Thymus (tissue), 11 donors: ENCODE measurements at regions not wholly inside any gene's neighbourhood (a gene's known extent, or its start where the extent isn't known, plus 50 kb on each side); places are given as distances from the start of the nearest gene placed in this dataset.

ENCODE experiments used
- DNase-seq, 9 donors: peaks; one replicate each; pipeline ENCODE4 v3.0.0-alpha.2; 2013; ENCODE audit warnings: low spot score in 9 of 9, low read depth in 6 of 9, missing footprints in 1 of 9
- H3K27ac ChIP-seq, 2 donors: one replicate each; pipeline ENCODE4 v1.5.1; 2013; ENCODE audit warnings: control low read depth in 1 of 2, low read depth in 1 of 2, low read length in 1 of 2, mild to moderate bottlenecking in 1 of 2, moderate library complexity in 1 of 2
- H3K27me3 ChIP-seq, 2 donors: one replicate each; pipeline ENCODE4 v1.5.1; 2013; ENCODE audit warnings: low read length in 1 of 2; ENCODE audit not compliant: control insufficient read depth in 2 of 2, insufficient read depth in 1 of 2
- H3K36me3 ChIP-seq, 2 donors: one replicate each; pipeline ENCODE4 v1.5.1; 2013; ENCODE audit warnings: low read length in 1 of 2, mild to moderate bottlenecking in 1 of 2, moderate library complexity in 1 of 2; ENCODE audit not compliant: control insufficient read depth in 2 of 2, insufficient read depth in 2 of 2
- H3K4me1 ChIP-seq, 2 donors: one replicate each; pipeline ENCODE4 v1.5.1; 2013; ENCODE audit warnings: low read length in 2 of 2; ENCODE audit not compliant: control insufficient read depth in 2 of 2, insufficient read depth in 2 of 2
- H3K4me3 ChIP-seq, 2 donors: one replicate each; pipeline ENCODE4 v1.5.1; 2013; ENCODE audit warnings: low read length in 2 of 2, control low read depth in 1 of 2, mild to moderate bottlenecking in 1 of 2
- H3K9me3 ChIP-seq, 2 donors: one replicate each; pipeline ENCODE4 v1.5.1; 2013; ENCODE audit warnings: low read length in 1 of 2, mild to moderate bottlenecking in 1 of 2; ENCODE audit not compliant: control insufficient read depth in 2 of 2, insufficient read depth in 1 of 2
- WGBS: extraction: QIAGEN DNeasy Blood & Tissue Kit; methylation state at CpG from one replicate; pipeline ENCODE4 v1.1.7; 2013; 5-methylcytosine and 5-hydroxymethylcytosine counted together
- donor health status: healthy.

DNA sequence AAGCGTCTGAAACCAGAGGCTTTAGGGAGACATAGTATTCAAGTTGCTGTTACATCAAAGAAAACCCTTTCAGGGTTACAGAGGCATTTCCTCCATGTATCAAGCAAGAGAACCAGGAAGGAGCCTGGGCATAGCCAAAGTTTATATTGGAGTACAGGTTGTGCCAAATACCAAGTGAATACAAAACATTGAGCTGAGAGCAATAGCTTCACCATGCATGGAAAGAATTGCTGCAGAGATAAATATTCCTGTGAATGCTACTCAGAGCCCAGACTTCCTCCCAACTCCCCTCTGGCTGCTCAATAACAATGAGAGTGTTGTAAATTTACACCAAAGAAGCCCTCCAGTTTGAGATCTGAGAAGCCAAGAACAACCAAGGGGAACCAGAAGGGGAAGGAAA is 618.9 kb downstream of the DHX35 start:
- no peaks in the 10 kb centered on the region for H3K36me3 ChIP-seq
- no peak overlapping the region for H3K27ac ChIP-seq
- 52% methylated on average over 1 of the region's 1 CpG for WGBS
- H3K27me3 ChIP-seq = no peaks in the 10 kb centered on the region
- no peak overlapping the region for H3K4me3 ChIP-seq
- no peak for DNase-seq
- H3K4me1 ChIP-seq = no peaks in the 10 kb centered on the region
- H3K9me3 ChIP-seq = no peaks in the 10 kb centered on the region

DNA sequence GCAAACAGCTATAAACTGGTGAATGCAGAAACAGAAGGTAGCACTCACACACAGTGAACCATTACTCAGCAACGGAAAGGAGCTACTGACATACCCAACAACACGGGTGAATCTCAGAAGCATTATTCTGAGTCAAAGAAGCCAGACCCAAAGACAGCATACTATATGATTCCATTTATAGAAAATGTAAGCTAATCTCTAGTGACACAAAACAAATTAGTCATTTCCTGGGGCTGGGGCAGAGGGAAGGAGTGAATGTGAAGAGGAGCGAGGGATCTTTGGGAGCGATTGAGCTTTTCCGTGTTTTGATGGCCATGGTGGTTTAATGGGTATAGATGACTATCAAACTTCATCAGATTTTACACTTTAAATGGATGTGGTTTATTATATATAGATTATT is 614.6 kb downstream of the DHX35 start:
- no peak overlapping the region for H3K4me3 ChIP-seq
- no peaks in the 10 kb centered on the region for H3K9me3 ChIP-seq
- no peaks in the 10 kb centered on the region for H3K36me3 ChIP-seq
- 85% methylated on average over 5 of the region's 5 CpGs for WGBS
- H3K4me1 ChIP-seq = no peaks in the 10 kb centered on the region
- H3K27me3 ChIP-seq = no peaks in the 10 kb centered on the region
- H3K27ac ChIP-seq = no peak overlapping the region
- DNase-seq = no peak

DNA sequence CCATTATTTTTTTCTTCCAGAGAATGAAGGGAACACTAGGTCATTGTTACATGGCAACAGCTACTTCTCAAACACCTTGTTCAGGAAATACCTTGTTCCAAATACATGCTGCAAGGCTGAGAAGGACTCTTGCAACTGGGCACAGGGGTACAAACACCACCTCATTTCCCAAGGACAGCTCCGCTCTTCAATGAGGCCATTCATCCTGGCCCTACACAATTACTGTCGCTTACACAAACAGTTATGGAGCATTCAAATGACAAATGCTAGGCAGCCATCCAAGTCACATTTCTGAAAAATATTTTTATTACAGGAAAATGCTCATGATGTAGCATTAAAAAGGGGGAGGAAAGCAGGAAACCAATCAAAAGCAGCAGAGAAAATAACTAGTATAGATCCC is 611.9 kb downstream of the DHX35 start:
- no peak overlapping the region for H3K27ac ChIP-seq
- DNase-seq = no peak
- H3K4me3 ChIP-seq = no peak overlapping the region
- no peaks in the 10 kb centered on the region for H3K9me3 ChIP-seq
- H3K27me3 ChIP-seq = no peaks in the 10 kb centered on the region
- no peaks in the 10 kb centered on the region for H3K36me3 ChIP-seq
- 92% methylated on average over 2 of the region's 2 CpGs for WGBS
- H3K4me1 ChIP-seq = no peaks in the 10 kb centered on the region

DNA sequence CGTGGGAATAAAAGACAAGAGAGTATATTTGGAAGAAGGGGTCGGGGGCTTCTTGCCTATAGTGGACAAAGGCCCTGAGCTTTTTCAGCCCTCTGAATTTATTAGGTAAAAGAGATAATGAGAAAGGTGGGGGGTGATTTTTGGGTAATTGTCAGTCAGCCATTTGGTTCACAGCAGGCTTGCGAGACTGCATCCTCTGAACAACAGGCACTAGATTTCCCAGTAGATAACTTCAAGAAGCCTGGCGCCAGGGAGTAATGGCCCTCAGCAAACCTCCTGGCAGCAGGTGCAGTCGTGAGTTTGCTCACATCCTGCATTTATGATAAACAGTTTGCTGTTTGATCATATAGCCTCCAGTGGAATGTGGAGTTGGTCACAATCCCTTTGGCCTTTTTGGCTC is 609.0 kb downstream of the DHX35 start:
- H3K4me1 ChIP-seq = no peaks in the 10 kb centered on the region
- H3K27me3 ChIP-seq = no peaks in the 10 kb centered on the region
- H3K36me3 ChIP-seq = no peaks in the 10 kb centered on the region
- no peaks in the 10 kb centered on the region for H3K9me3 ChIP-seq
- DNase-seq = no peak
- no peak overlapping the region for H3K27ac ChIP-seq
- WGBS = 85% methylated on average over 5 of the region's 5 CpGs
- no peak overlapping the region for H3K4me3 ChIP-seq

DNA sequence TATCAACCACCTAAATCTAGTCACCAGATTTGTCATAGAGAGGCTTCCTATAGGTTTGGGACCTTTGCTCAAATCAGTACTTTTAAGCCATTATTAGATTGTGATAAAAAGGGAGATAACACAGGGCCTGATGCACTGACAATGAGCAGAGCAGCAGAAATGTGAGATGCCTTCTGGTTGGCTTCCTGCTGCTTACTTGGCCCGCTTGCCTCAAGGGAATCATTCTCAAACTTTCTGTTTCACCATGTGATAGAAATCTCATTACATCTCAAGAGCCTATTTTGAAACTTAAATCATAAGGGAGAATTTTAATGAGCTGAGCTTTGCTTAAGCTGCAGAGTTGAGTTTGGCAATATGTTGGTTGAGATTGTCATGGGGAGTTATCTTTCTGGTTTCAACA is 606.0 kb downstream of the DHX35 start:
- no peak overlapping the region for H3K27ac ChIP-seq
- H3K9me3 ChIP-seq = no peaks in the 10 kb centered on the region
- DNase-seq = no peak
- no peaks in the 10 kb centered on the region for H3K27me3 ChIP-seq
- H3K4me1 ChIP-seq = no peaks in the 10 kb centered on the region
- no peak overlapping the region for H3K4me3 ChIP-seq
- no peaks in the 10 kb centered on the region for H3K36me3 ChIP-seq
- WGBS = 93% methylated on average over 1 of the region's 1 CpG

DNA sequence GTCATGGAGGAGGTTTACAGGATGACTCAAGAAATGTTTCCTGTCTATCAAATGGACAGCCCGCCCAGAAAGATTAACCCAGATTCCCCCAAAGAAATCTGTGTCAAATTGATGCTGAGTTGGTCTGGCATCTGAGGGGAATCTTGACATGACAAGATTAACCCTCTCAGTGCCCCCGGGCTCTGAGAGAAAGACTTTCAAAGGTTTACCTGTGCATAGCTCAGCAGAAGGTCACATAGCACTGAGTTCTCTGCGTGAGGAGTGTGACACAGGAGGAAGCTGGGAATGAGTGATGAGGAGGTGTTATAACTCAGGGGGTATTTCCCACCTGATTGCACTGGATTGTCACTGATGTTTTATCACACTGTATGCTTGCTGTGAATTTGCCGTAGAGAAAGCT is 601.2 kb downstream of the DHX35 start:
- H3K9me3 ChIP-seq = no peaks in the 10 kb centered on the region

DNA sequence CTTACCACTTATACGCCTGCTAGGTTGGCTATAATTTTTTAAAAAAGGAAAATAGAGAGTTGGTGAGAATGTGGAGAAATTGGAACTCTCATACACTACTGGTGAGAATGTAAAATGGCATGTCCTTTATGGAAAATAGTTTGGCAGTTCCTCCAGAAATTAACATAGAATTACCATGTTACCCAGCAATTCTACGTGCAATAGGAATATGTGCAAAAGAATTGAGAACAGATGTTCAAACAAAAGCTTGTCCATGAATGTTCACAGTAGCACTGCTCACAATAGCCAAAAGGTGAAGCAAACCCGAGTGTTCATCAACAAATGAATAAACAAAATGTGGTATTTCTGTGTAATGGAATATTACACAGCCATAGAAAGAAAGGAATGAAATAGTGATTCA is 592.2 kb downstream of the DHX35 start:
- Histone ChIP-seq H3K27me3 (no peaks in the 10 kb centered on the region), H3K4me1 (no peaks in the 10 kb centered on the region), H3K4me3 (no peak overlapping the region), H3K9me3 (no peaks in the 10 kb centered on the region), H3K36me3 (no peaks in the 10 kb centered on the region), H3K27ac (no peak overlapping the region)
- 97% methylated on average over 3 of the region's 3 CpGs for WGBS
- DNase-seq = no peak

More for the DNA sequence above, 601.2 kb downstream of the DHX35 start:
- Histone ChIP-seq H3K27ac (no peak overlapping the region), H3K36me3 (no peaks in the 10 kb centered on the region), H3K4me1 (no peaks in the 10 kb centered on the region), H3K4me3 (no peak overlapping the region), H3K27me3 (no peaks in the 10 kb centered on the region)
- DNase-seq = no peak
- WGBS = 84% methylated on average over 4 of the region's 4 CpGs

DNA sequence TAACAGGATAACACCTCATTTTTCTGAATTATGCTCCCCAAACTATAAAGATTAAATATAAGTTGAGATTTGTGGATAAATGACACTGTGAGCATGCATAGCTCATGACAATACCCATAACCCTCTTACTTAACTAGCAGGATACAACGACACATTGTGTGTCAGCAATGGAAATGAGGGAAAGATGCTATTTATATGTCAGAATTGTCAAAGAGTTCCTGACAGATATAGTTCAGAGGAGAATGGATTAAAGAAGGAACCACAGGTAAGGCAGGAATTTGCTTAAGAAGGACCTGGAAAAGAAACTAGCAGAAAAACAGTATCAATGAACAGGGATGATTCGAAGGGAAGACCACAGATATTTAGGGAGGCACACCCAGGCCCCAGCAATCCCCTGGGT is 591.0 kb downstream of the DHX35 start:
- H3K9me3 ChIP-seq = no peaks in the 10 kb centered on the region
- WGBS = 87% methylated on average over 2 of the region's 2 CpGs
- DNase-seq = no peak
- H3K27ac ChIP-seq = no peak overlapping the region
- H3K27me3 ChIP-seq = no peaks in the 10 kb centered on the region
- H3K36me3 ChIP-seq = no peaks in the 10 kb centered on the region
- H3K4me3 ChIP-seq = no peak overlapping the region
- H3K4me1 ChIP-seq = no peaks in the 10 kb centered on the region

DNA sequence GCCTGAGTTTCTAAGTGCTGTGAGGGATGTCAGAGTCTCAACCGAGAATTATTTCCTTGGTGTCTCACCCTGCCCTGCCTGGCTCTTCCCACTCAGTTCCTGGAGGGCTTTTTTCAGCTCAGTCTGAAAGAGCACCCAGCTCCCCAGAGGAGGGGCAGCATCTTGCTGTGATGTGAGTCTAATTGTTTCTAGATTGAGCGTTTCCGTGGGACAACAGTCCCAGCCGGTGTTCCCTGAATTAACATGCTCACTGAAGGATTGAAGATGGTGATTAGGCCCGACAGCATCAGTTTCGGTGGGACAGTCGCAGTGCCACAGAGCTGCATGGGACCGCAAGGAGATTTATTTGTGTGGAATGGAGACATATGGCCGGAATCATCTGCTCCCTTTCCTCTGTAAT is 587.6 kb downstream of the DHX35 start:
- 92% methylated on average over 9 of the region's 9 CpGs for WGBS
- no peaks in the 10 kb centered on the region for H3K4me1 ChIP-seq
- no peaks in the 10 kb centered on the region for H3K36me3 ChIP-seq
- H3K27me3 ChIP-seq = no peaks in the 10 kb centered on the region
- H3K27ac ChIP-seq = no peak overlapping the region
- H3K9me3 ChIP-seq = no peaks in the 10 kb centered on the region
- no peak overlapping the region for H3K4me3 ChIP-seq
- no peak for DNase-seq
